A549 (cell line): ENCODE measurements at regions not wholly inside any gene's neighbourhood (a gene's known extent, or its start where the extent isn't known, plus 50 kb on each side); places are given as distances from the start of the nearest gene placed in this dataset.

Source experiments
- HOXA7 ChIP-seq: fragments of 250-450 bp; sonication (Bioruptor Pico); IDR thresholded peaks from 2 replicates; pipeline ENCODE4 v1.5.0; 2020; ENCODE audit warnings: mild to moderate bottlenecking, moderate library complexity
- KDM1A ChIP-seq: fragments of 200-600 bp; sonication (generic); IDR thresholded peaks from 2 replicates; pipeline ENCODE4 v1.6.1; 2016; ENCODE audit warnings: low read depth, mild to moderate bottlenecking
- MYC ChIP-seq: IDR thresholded peaks from 2 replicates; pipeline ENCODE4 v1.6.1; 2012; ENCODE audit warnings: mild to moderate bottlenecking, inconsistent platforms, low read length, improper control_type of control experiment, borderline replicate concordance
- NR3C1 ChIP-seq: fragments of >200 bp; sonication (Bioruptor Twin); formaldehyde crosslinking; IDR thresholded peaks from 3 replicates; pipeline ENCODE4 v1.6.1; 2017

DNA sequence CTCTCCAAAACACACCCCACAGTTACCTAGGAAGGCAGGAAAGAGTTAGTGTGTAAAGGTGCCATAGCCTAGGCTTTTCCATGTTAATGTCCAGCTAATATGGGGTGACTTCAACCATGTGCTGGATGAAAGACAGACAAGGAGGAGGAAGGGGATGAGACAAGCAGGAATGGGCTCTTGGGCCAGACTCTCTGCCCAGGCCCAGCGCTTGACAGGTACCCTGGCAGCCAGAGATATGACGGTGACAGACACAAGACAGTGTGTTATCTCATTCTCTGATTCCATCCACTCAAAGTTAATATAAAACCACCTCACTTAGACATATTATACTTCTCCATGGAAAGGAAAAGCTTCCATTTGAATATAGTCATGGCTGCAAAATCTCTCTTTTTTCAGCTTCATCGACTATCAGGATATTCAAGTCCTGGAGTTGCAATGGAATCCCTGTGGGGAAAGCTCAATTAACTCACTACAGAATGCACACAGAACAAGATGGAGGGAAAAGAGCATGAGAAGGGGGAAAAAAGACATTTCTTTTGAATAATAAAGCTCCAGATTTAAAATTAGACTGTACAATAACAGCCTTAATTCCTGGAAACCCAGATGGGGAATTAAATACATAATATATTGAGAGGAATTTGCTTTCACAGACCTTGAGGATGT, 596.7 kb downstream of the TOX3 start:
- TF ChIP-seq HOXA7 (no peak), NR3C1 (no peak), MYC (no peak), KDM1A (no peak)
